CD4-positive, alpha-beta T cell (primary cell): ENCODE measurements at regions not wholly inside any gene's neighbourhood (a gene's known extent, or its start where the extent isn't known, plus 50 kb on each side); places are given as distances from the start of the nearest gene placed in this dataset.

ENCODE experiments used
- ATAC-seq: fragments of 200-7000 bp; cut with Tn5 transposase; one replicate; pipeline ENCODE4 v1.10.0; 2022; ENCODE audit warnings: mild to moderate bottlenecking; ENCODE audit not compliant: poor library complexity
- CTCF ChIA-PET: fragments of 350-600 bp; sonication (Branson Sonifier 250); formaldehyde crosslinking; loops from one replicate; lab custom pipeline; 2021; ENCODE audit warnings: antibody characterized with exemption, inconsistent platforms; lab: Charles Lee
- POLR2A ChIA-PET: fragments of 350-600 bp; sonication (Branson Sonifier 250); formaldehyde crosslinking; loops from one replicate; lab custom pipeline; 2021; ENCODE audit warnings: antibody characterized with exemption, inconsistent platforms; lab: Charles Lee
- DNase-seq, 14 experiments: peaks; one replicate each; pipeline ENCODE4 v3.0.0-alpha.2; 2013 to 2020; ENCODE audit warnings: mixed read lengths in 2 of 14
- H3K27ac ChIP-seq, 2 donors: one replicate each; pipeline versions ENCODE4 v1.5.1 to v1.7.0; 2013; ENCODE audit warnings: low read length in 2 of 2, low read depth in 1 of 2, mild to moderate bottlenecking in 1 of 2
- H3K27me3 ChIP-seq, 2 experiments: 1 replicate in 1 of 2; 2 replicates in 1 of 2; pipeline versions ENCODE4 v1.6.1 to v1.7.0; 2013; ENCODE audit warnings: low read length in 2 of 2, control low read depth in 1 of 2, mild to moderate bottlenecking in 1 of 2, moderate library complexity in 1 of 2; ENCODE audit not compliant: insufficient read depth in 2 of 2, control insufficient read depth in 1 of 2
- H3K36me3 ChIP-seq: one replicate; pipeline ENCODE4 v1.6.1; 2013; ENCODE audit warnings: low read length, control low read depth; ENCODE audit not compliant: insufficient read depth
- H3K4me1 ChIP-seq: one replicate; pipeline ENCODE4 v1.6.1; 2013; ENCODE audit warnings: low read length, control low read depth; ENCODE audit not compliant: insufficient read depth
- H3K4me3 ChIP-seq: one replicate; pipeline ENCODE4 v1.5.1; 2013; ENCODE audit warnings: mild to moderate bottlenecking, low read length, moderate library complexity
- H3K9me3 ChIP-seq, 2 experiments: 1 replicate in 1 of 2; 2 replicates in 1 of 2; pipeline versions ENCODE4 v1.6.1 to v1.7.0; 2013; ENCODE audit warnings: low read length in 2 of 2, mild to moderate bottlenecking in 2 of 2, control low read depth in 1 of 2, moderate library complexity in 1 of 2; ENCODE audit not compliant: control insufficient read depth in 1 of 2, insufficient read depth in 1 of 2
- H3K27ac Mint-ChIP-seq: one replicate; pipeline ENCODE4 v1.8.0; 2020; ENCODE audit warnings: mixed read lengths
- H3K27me3 Mint-ChIP-seq: one replicate; pipeline ENCODE4 v1.8.0; 2021; ENCODE audit warnings: mixed read lengths
- H3K36me3 Mint-ChIP-seq: one replicate; pipeline ENCODE4 v1.8.0; 2021; ENCODE audit warnings: low read depth, mixed read lengths
- H3K4me1 Mint-ChIP-seq: one replicate; pipeline ENCODE4 v1.8.0; 2021; ENCODE audit warnings: low read depth, mixed read lengths
- H3K4me3 Mint-ChIP-seq: one replicate; pipeline ENCODE4 v1.8.0; 2020; ENCODE audit warnings: mild to moderate bottlenecking, mixed read lengths
- H3K9me3 Mint-ChIP-seq: one replicate; pipeline ENCODE4 v1.8.0; 2020; ENCODE audit warnings: mixed read lengths
- intact Hi-C, 2 experiments: fragments of 100-400 bp; cut with DNase I in 1 of 2; cut with micrococcal nuclease in 1 of 2; formaldehyde crosslinking; loops; one replicate each; pipeline versions ENCODE4 v1.15.1 to v1.9.0; 2023 to 2025; cut with DNase I, micrococcal nuclease
- TF ChIP-seq, protein P1 (sequence below): fragments of 200-600 bp; IDR thresholded peaks from one replicate; pipeline ENCODE4 v1.8.0; 2022; ENCODE audit warnings: antibody characterized with exemption, mild to moderate bottlenecking

DNA sequence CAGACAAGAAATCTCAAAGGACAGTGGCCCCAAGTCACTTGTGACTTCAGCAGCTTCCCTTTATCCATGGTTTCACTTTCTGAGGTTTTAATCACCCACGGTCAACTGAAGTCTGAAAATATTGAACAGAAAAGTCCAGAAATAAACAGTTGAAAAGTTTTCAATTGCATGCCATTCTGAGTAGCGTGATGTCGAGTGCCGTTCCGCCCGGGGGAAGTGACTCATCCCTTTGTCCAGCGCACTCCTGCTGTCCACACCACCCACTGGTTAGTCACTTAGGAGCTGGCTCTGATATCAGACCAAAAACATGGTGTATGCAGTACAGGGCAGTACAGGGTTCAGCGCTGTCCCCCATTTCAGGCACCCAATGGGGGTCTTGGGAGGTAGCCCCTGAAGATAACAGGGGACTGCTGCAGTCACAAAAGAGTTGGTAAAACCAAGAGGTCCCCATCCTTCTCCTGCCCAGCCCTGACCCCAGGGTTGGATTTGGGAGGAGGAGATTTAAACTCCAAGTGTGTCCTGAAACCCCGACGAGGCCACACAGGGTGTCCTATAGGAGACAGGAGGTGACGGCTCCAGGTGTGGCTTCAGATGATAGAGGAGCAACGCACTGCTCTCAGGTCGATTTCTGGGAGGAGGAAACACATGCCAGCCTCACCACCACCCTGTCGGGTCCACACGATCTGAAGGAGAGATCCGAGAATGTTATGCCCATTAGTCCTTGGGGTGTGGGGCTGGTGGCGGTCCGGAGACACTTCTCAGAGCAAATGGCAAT, 390.1 kb downstream of the CTTN start:
- POLR2A ChIA-PET = no interaction called here
- H3K4me1 Mint-ChIP-seq = no peaks in the 10 kb centered on the region
- Histone ChIP-seq H3K27me3 (peaks cover 0 to 2% of the 10 kb centered on the region in 2 experiments), H3K9me3 (peaks cover 8 to 28% of the 10 kb centered on the region in 2 experiments), H3K36me3 (no peaks in the 10 kb centered on the region), H3K4me3 (no peak overlapping the region), H3K27ac (no peak overlapping the region), H3K4me1 (no peaks in the 10 kb centered on the region)
- peaks cover 4% of the 10 kb centered on the region for H3K36me3 Mint-ChIP-seq
- H3K4me3 Mint-ChIP-seq = no peak overlapping the region
- no peak for ATAC-seq
- CTCF ChIA-PET = no interaction called here
- peaks cover under 1% of the 10 kb centered on the region for H3K27me3 Mint-ChIP-seq
- TF ChIP-seq, protein P1, sequence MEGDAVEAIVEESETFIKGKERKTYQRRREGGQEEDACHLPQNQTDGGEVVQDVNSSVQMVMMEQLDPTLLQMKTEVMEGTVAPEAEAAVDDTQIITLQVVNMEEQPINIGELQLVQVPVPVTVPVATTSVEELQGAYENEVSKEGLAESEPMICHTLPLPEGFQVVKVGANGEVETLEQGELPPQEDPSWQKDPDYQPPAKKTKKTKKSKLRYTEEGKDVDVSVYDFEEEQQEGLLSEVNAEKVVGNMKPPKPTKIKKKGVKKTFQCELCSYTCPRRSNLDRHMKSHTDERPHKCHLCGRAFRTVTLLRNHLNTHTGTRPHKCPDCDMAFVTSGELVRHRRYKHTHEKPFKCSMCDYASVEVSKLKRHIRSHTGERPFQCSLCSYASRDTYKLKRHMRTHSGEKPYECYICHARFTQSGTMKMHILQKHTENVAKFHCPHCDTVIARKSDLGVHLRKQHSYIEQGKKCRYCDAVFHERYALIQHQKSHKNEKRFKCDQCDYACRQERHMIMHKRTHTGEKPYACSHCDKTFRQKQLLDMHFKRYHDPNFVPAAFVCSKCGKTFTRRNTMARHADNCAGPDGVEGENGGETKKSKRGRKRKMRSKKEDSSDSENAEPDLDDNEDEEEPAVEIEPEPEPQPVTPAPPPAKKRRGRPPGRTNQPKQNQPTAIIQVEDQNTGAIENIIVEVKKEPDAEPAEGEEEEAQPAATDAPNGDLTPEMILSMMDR = no peak
- DNase-seq = no peak
- intact Hi-C loops = no loop called here
- peaks cover under 1% of the 10 kb centered on the region for H3K9me3 Mint-ChIP-seq
- H3K27ac Mint-ChIP-seq = no peak overlapping the region

DNA sequence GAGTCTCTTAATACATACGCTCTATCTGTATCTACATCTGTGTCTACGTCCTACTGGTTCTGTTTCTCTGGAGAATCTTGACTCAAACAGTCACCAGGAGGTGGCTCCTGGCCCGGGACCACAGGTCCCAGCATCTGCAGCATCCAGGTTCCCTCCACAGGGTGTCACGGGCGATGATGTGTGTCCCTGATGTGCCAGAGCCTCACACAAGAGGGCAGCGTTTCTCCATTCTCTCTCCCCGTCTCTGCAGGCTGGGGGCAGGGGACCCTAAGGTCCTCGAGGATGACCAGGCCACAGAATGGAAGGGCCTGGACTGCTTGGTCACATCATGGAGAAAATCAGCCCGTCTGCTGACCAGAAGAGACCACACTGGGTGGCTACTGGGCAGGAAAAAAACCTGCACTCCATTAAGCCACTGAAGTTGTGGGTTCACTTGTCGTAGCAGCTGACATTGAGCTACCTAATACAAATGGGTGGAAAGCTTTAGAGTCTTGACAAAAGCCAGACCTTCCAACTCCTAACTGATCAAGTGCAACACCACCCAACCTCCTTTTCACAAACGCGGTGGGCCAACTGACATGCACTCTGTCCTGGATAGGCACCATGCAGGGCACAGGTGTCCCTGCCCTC, 392.5 kb downstream of the CTTN start:
- ChIA-PET CTCF (no interaction called here), POLR2A (no interaction called here)
- ATAC-seq (no peak), DNase-seq (no peak)
- no peaks in the 10 kb centered on the region for H3K27me3 Mint-ChIP-seq
- no peaks in the 10 kb centered on the region for H3K4me1 ChIP-seq
- H3K27ac ChIP-seq = no peak overlapping the region
- intact Hi-C loops = no loop called here
- H3K36me3 ChIP-seq = no peaks in the 10 kb centered on the region
- H3K9me3 ChIP-seq = peaks cover 8 to 23% of the 10 kb centered on the region in 2 experiments
- peaks cover 0 to 2% of the 10 kb centered on the region in 2 experiments for H3K27me3 ChIP-seq
- H3K4me3 Mint-ChIP-seq = no peak overlapping the region
- H3K27ac Mint-ChIP-seq = no peak overlapping the region
- H3K4me1 Mint-ChIP-seq = no peaks in the 10 kb centered on the region
- TF ChIP-seq, protein P1 = no peak
- H3K4me3 ChIP-seq = no peak overlapping the region
- H3K9me3 Mint-ChIP-seq = peaks cover 5% of the 10 kb centered on the region
- H3K36me3 Mint-ChIP-seq = peaks cover 5% of the 10 kb centered on the region

DNA sequence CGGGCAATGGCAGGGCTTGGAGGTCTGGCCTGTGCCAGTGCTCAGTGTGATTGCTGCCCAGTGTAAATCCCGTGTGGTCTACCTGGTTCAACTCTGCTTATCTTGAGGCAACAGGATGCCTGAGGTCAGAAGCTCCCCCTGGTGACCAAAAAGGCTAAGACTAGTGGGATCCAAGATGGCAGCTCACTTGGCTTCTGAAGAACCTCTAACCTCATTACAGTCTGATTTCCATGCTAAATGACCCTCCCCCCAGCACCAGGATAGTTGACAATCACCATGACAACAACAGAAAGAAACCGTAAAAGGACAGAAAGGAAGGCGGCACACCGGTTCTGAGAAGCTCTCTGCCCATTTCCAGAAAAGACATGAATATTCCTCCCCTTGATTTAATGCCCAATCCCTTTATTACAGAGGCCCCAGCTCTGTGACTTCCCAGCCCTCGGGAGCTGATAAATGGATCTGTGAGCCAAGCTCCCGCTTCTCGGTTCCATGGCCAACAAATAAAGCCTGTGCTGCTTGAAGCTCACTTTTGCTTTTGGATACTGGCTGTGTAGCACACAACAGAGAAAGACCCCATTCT, 398.4 kb downstream of the CTTN start:
- no peak for DNase-seq
- TF ChIP-seq, protein P1 = no peak
- Mint-ChIP-seq H3K9me3 (peaks cover 7% of the 10 kb centered on the region), H3K4me3 (no peak overlapping the region), H3K4me1 (no peaks in the 10 kb centered on the region), H3K36me3 (peaks cover 5% of the 10 kb centered on the region), H3K27ac (no peak overlapping the region), H3K27me3 (no peaks in the 10 kb centered on the region)
- ChIA-PET CTCF (no interaction called here), POLR2A (no interaction called here)
- H3K9me3 ChIP-seq = peaks cover 8 to 29% of the 10 kb centered on the region in 2 experiments
- no peak overlapping the region for H3K4me3 ChIP-seq
- intact Hi-C loops = no loop called here
- H3K27me3 ChIP-seq = no peaks in the 10 kb centered on the region
- no peaks in the 10 kb centered on the region for H3K4me1 ChIP-seq
- H3K36me3 ChIP-seq = no peaks in the 10 kb centered on the region
- H3K27ac ChIP-seq = no peak overlapping the region
- no peak for ATAC-seq
